Neural cell (in vitro differentiated cells): ENCODE measurements at regions not wholly inside any gene's neighbourhood (a gene's known extent, or its start where the extent isn't known, plus 50 kb on each side); places are given as distances from the start of the nearest gene placed in this dataset.

ENCODE experiments used
- H2AFZ ChIP-seq: fragments of 200-600, 300-800 bp; sonication (generic), shearing (Covaris generic); 2 replicates; pipeline ENCODE4 v1.6.0; 2014; ENCODE audit warnings: low read depth, mild to moderate bottlenecking, antibody characterized with exemption, low read length, moderate library complexity
- H3F3A ChIP-seq: fragments of 200-600 bp; shearing (Covaris generic); 2 replicates; pipeline ENCODE4 v1.6.1; 2016; ENCODE audit warnings: mild to moderate bottlenecking, moderate library complexity, mixed read lengths, antibody characterized with exemption, low read length; ENCODE audit not compliant: insufficient read depth, poor library complexity, severe bottlenecking
- H3K27ac ChIP-seq: fragments of 200-600, 300-800 bp; sonication (generic), shearing (Covaris generic); 2 replicates; pipeline ENCODE4 v1.5.1; 2014; ENCODE audit warnings: mild to moderate bottlenecking, low read length, moderate library complexity
- H3K27me3 ChIP-seq: fragments of 300-800, 200-600 bp; sonication (generic), shearing (Covaris generic); 2 replicates; pipeline ENCODE4 v1.6.0; 2014; ENCODE audit warnings: mild to moderate bottlenecking, low read depth, low read length, moderate library complexity; ENCODE audit not compliant: insufficient read depth
- H3K36me3 ChIP-seq: fragments of 300-800, 200-600 bp; sonication (generic), shearing (Covaris generic); 2 replicates; pipeline ENCODE4 v1.5.1; 2014; ENCODE audit warnings: mild to moderate bottlenecking, antibody characterized with exemption, low read length, moderate library complexity; ENCODE audit not compliant: insufficient read depth
- H3K4me2 ChIP-seq: fragments of 300-800, 200-600 bp; sonication (generic), shearing (Covaris generic); 2 replicates; pipeline ENCODE4 v1.6.0; 2014; ENCODE audit warnings: mild to moderate bottlenecking, low read length
- H3K4me3 ChIP-seq: fragments of 300-800, 200-600 bp; sonication (generic), shearing (Covaris generic); 2 replicates; pipeline ENCODE4 v1.5.1; 2014; ENCODE audit warnings: mild to moderate bottlenecking, low read length, moderate library complexity
- H3K79me2 ChIP-seq: fragments of 200-600 bp; shearing (Covaris generic); replicated peaks from 2 replicates; pipeline ENCODE4 v1.6.0; 2014; ENCODE audit warnings: mild to moderate bottlenecking, low read length, moderate library complexity; ENCODE audit not compliant: insufficient read depth
- H3K9ac ChIP-seq: fragments of 300-800, 200-600 bp; sonication (generic), shearing (Covaris generic); 2 replicates; pipeline ENCODE4 v1.6.1; 2016; ENCODE audit warnings: mild to moderate bottlenecking, low read length, mixed read lengths
- H3K9me2 ChIP-seq: fragments of 200-600 bp; shearing (Covaris generic); 2 replicates; pipeline ENCODE4 v1.6.1; 2016; ENCODE audit warnings: mild to moderate bottlenecking, low read length, mixed read lengths; ENCODE audit not compliant: insufficient read depth
- H3K9me3 ChIP-seq: fragments of 200-600, 300-800 bp; sonication (generic), shearing (Covaris generic); 2 replicates; pipeline ENCODE4 v1.6.1; 2016; ENCODE audit warnings: mild to moderate bottlenecking, mixed run types, low read length, moderate library complexity, mixed read lengths
- H4K20me1 ChIP-seq: fragments of 200-600 bp; shearing (Covaris generic); 2 replicates; pipeline ENCODE4 v1.6.1; 2016; ENCODE audit warnings: mild to moderate bottlenecking, mixed run types; ENCODE audit not compliant: insufficient read depth
- EP300 ChIP-seq: fragments of 450-650 bp; conservative IDR thresholded peaks from 2 replicates; pipeline ENCODE4 v1.6.1; 2014; ENCODE audit warnings: antibody characterized with exemption, mild to moderate bottlenecking, moderate library complexity; ENCODE audit not compliant: poor library complexity, severe bottlenecking
- EZH2 ChIP-seq: fragments of 200-600, 300-800 bp; shearing (Covaris generic), sonication (generic); IDR thresholded peaks from 2 replicates; pipeline ENCODE4 v1.6.1; 2014; ENCODE audit warnings: antibody characterized with exemption, low read length, borderline replicate concordance, mild to moderate bottlenecking; ENCODE audit not compliant: insufficient read depth, poor library complexity, severe bottlenecking
- MXI1 ChIP-seq: fragments of 450-650 bp; conservative IDR thresholded peaks from 2 replicates; pipeline ENCODE4 v1.6.1; 2014; ENCODE audit warnings: antibody characterized with exemption, mild to moderate bottlenecking; ENCODE audit not compliant: poor library complexity, severe bottlenecking
- POLR2AphosphoS5 ChIP-seq: IDR thresholded peaks from 2 replicates; pipeline ENCODE4 v1.6.1; 2012
- RAD21 ChIP-seq: fragments of 450-650 bp; conservative IDR thresholded peaks from 2 replicates; pipeline ENCODE4 v1.6.1; 2014; ENCODE audit warnings: antibody characterized with exemption, mild to moderate bottlenecking, moderate library complexity
- REST ChIP-seq: IDR thresholded peaks from 2 replicates; pipeline ENCODE4 v1.6.1; 2012; ENCODE audit warnings: borderline replicate concordance
- SMC3 ChIP-seq: fragments of 450-650 bp; conservative IDR thresholded peaks from 2 replicates; pipeline ENCODE4 v1.6.1; 2014; ENCODE audit warnings: antibody characterized with exemption, mild to moderate bottlenecking, moderate library complexity; ENCODE audit not compliant: poor library complexity
- TAF1 ChIP-seq: IDR thresholded peaks from 2 replicates; pipeline ENCODE4 v1.6.1; 2012; ENCODE audit warnings: low read depth
- TF ChIP-seq, protein P1 (sequence below): fragments of 450-650 bp; IDR thresholded peaks from 2 replicates; pipeline ENCODE4 v1.5.1; 2014; ENCODE audit warnings: antibody characterized with exemption, mild to moderate bottlenecking, moderate library complexity; ENCODE audit not compliant: poor library complexity, severe bottlenecking

- no peaks in the 10 kb centered on the region for H3K36me3 ChIP-seq
- H3K9me2 ChIP-seq: no peaks in the 10 kb centered on the region
- H3K9me3 ChIP-seq: peaks cover 6% of the 10 kb centered on the region
- H3F3A ChIP-seq: no peaks in the 10 kb centered on the region
- H3K79me2 ChIP-seq: no peaks in the 10 kb centered on the region
- no peak overlapping the region for H3K9ac ChIP-seq
- H3K27ac ChIP-seq: no peak overlapping the region
- no peaks in the 10 kb centered on the region for H3K27me3 ChIP-seq
- H4K20me1 ChIP-seq: no peaks in the 10 kb centered on the region
- H3K4me2 ChIP-seq: no peak overlapping the region
- no peak overlapping the region for H3K4me3 ChIP-seq
- TF ChIP-seq RAD21: no peak
- TF ChIP-seq TAF1: no peak
- TF ChIP-seq MXI1: no peak
- TF ChIP-seq EZH2: no peak
- TF ChIP-seq EP300: no peak
- TF ChIP-seq POLR2AphosphoS5: no peak
- TF ChIP-seq, protein P1, sequence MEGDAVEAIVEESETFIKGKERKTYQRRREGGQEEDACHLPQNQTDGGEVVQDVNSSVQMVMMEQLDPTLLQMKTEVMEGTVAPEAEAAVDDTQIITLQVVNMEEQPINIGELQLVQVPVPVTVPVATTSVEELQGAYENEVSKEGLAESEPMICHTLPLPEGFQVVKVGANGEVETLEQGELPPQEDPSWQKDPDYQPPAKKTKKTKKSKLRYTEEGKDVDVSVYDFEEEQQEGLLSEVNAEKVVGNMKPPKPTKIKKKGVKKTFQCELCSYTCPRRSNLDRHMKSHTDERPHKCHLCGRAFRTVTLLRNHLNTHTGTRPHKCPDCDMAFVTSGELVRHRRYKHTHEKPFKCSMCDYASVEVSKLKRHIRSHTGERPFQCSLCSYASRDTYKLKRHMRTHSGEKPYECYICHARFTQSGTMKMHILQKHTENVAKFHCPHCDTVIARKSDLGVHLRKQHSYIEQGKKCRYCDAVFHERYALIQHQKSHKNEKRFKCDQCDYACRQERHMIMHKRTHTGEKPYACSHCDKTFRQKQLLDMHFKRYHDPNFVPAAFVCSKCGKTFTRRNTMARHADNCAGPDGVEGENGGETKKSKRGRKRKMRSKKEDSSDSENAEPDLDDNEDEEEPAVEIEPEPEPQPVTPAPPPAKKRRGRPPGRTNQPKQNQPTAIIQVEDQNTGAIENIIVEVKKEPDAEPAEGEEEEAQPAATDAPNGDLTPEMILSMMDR: no peak
- TF ChIP-seq SMC3: no peak
- no peak for TF ChIP-seq REST
- H2AFZ ChIP-seq: no peak overlapping the region
Measured at GRCh38 chr10:132130286-132131265, 56.2 kb upstream of the DPYSL4 start.

- no peak for TF ChIP-seq POLR2AphosphoS5
- no peak for TF ChIP-seq EZH2
- no peak for TF ChIP-seq RAD21
- no peak for TF ChIP-seq REST
- no peak for TF ChIP-seq MXI1
- TF ChIP-seq SMC3: no peak
- TF ChIP-seq, protein P1: no peak
- no peak overlapping the region for H3K4me2 ChIP-seq
- H3K27ac ChIP-seq: no peak overlapping the region
- no peak overlapping the region for H3K4me3 ChIP-seq
- H4K20me1 ChIP-seq: no peaks in the 10 kb centered on the region
- H3K79me2 ChIP-seq: no peaks in the 10 kb centered on the region
- no peak overlapping the region for H2AFZ ChIP-seq
- no peaks in the 10 kb centered on the region for H3K9me2 ChIP-seq
- peak overlapping the region; percentile 26 for H3K9ac ChIP-seq
- peaks cover 6% of the 10 kb centered on the region for H3K9me3 ChIP-seq
- no peaks in the 10 kb centered on the region for H3K36me3 ChIP-seq
- H3F3A ChIP-seq: no peaks in the 10 kb centered on the region
- H3K27me3 ChIP-seq: no peaks in the 10 kb centered on the region
Measured at GRCh38 chr10:132131581-132132420, 54.9 kb upstream of the DPYSL4 start.
